Left ventricle myocardium inferior (tissue), 1 donor: ENCODE measurements at regions not wholly inside any gene's neighbourhood (a gene's known extent, or its start where the extent isn't known, plus 50 kb on each side); places are given as distances from the start of the nearest gene placed in this dataset.

Experiments
- DNase-seq: peaks from one replicate; pipeline ENCODE4 v3.0.0-alpha.2; 2020
- H3K27ac ChIP-seq: fragments of 200-600 bp; replicated peaks from 2 replicates; pipeline ENCODE4 v1.8.0; 2021
- H3K27me3 ChIP-seq: fragments of 200-600 bp; 2 replicates; pipeline ENCODE4 v1.8.0; 2021; ENCODE audit warnings: low read depth
- H3K36me3 ChIP-seq: fragments of 200-600 bp; 2 replicates; pipeline ENCODE4 v1.8.0; 2021
- H3K4me1 ChIP-seq: fragments of 200-600 bp; 2 replicates; pipeline ENCODE4 v1.8.0; 2021
- H3K4me3 ChIP-seq: fragments of 200-600 bp; 2 replicates; pipeline ENCODE4 v1.8.0; 2021; ENCODE audit warnings: mild to moderate bottlenecking, moderate library complexity
- H3K9me3 ChIP-seq: fragments of 200-600 bp; replicated peaks from 2 replicates; pipeline ENCODE4 v1.8.0; 2021
- CTCF ChIP-seq: fragments of 200-600 bp; IDR thresholded peaks from 2 replicates; pipeline ENCODE4 v1.8.0; 2021; ENCODE audit warnings: antibody characterized with exemption, mild to moderate bottlenecking, borderline replicate concordance
- intact Hi-C: fragments of 100-400 bp; cut with micrococcal nuclease; formaldehyde crosslinking; loops from one replicate; pipeline ENCODE4 v1.11.0; 2022
- donor health status: DM: no; HTN: yes; CAD: no; lungs with severe emphysema.

DNA sequence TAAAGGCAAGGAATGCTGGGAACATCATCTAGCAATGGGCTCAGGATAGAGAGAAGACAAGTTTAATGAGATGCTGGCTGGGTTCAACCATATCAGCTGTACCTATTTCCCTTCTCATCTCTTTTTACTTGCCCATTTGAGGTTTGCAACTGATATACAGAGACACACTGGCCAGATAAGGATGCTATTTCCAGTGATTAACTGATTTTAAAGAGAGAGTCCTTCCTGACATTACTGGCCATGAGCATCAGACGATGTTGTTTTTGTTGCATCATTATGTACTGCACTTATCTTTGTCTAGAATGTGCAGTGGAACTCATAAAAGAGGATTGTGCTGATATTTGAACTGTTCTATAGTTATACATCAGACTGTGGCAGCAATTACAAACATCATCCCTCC is 252.7 kb downstream of the BTBD3 start:
- Histone ChIP-seq H3K4me1 (peaks cover 23% of the 10 kb centered on the region), H3K9me3 (peaks cover 30% of the 10 kb centered on the region), H3K27me3 (no peaks in the 10 kb centered on the region), H3K27ac (no peak overlapping the region), H3K4me3 (no peak overlapping the region), H3K36me3 (no peaks in the 10 kb centered on the region)
- DNase-seq, result no peak
- TF ChIP-seq CTCF, result no peak
- intact Hi-C loops, result no loop called here

GRCh38 chr20:12171923-12172524 is 254.3 kb downstream of the BTBD3 start:
- Histone ChIP-seq H3K27ac (peak overlapping the region; percentile 45), H3K4me1 (peaks cover 27% of the 10 kb centered on the region), H3K27me3 (no peaks in the 10 kb centered on the region), H3K9me3 (peaks cover 27% of the 10 kb centered on the region), H3K4me3 (no peak overlapping the region), H3K36me3 (no peaks in the 10 kb centered on the region)
- intact Hi-C loops, result no loop called here
- no peak for DNase-seq
- TF ChIP-seq CTCF, result no peak

DNA sequence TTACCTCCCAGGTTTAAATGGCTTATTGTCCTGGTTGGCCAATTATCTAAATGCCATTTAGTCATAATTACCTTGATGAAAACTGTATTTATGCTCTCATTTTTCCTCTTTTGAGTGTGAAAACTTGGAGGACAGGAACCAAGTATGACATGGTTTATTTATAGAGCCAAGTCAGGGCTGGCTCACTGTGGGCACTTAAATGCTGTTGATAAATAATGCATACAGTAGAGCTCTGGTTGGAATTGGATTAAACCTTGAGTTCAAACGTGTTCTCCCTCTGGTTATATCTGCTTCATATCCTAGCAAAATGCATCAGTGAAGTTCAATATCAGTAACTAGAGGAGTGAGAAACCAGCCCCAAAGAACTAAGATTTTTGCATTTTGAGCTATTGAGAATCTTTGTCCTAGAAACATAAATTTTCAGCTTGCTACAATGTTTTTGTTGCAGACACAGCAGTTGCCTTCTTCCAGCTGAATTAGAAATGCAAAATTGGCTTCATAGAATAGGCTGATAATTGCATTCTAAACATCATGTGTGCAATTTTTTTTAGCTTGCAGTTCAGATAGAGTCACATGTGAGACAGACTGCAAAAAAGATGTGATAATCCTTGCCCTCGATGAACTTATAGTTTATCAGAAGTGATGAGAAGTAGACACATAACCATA is 255.8 kb downstream of the BTBD3 start:
- peak overlapping the region; percentile 45 for H3K27ac ChIP-seq
- intact Hi-C loops, result no loop called here
- no peak for TF ChIP-seq CTCF

GRCh38 chr20:12175538-12175937 is 257.8 kb downstream of the BTBD3 start:
- Histone ChIP-seq H3K27ac (no peak overlapping the region), H3K4me1 (peaks cover 36% of the 10 kb centered on the region), H3K4me3 (no peak overlapping the region), H3K9me3 (no peaks in the 10 kb centered on the region), H3K27me3 (no peaks in the 10 kb centered on the region), H3K36me3 (no peaks in the 10 kb centered on the region)
- no peak for TF ChIP-seq CTCF
- intact Hi-C loops, result no loop called here
- no peak for DNase-seq

More for the DNA sequence above, 255.8 kb downstream of the BTBD3 start:
- H3K4me3 ChIP-seq, result no peak overlapping the region
- DNase-seq, result no peak
- H3K9me3 ChIP-seq, result peaks cover 13% of the 10 kb centered on the region
- peaks cover 36% of the 10 kb centered on the region for H3K4me1 ChIP-seq
- H3K27me3 ChIP-seq, result no peaks in the 10 kb centered on the region
- H3K36me3 ChIP-seq, result no peaks in the 10 kb centered on the region

DNA sequence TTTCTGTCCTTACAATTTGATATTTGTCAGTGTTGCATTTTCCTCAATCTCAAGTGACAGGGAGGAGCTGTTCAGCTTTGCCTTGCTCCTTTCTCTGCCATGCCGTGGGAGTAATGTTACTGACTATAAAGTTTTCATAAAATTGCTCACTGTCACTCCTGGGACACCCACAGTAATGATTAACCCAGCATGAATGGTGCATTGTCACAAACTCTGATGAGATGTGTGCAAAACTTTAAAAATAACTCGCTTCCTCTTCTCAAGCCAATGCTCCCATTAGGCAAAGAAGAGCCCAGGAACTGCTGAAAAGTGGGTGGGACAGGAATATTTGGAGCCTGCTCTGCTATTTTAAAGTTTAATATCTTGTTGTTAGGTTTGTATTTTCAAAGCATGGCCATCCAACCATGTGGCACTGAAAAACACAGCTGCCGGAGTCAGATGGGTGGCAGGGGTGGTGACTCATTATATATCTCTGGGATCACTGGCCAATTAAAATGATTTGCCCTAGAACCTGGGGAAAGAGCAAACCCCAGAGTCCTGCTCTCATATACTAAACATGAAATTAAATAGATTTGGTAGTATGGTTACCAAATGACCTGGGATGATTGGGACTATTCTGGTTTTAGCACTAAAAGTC is 260.1 kb downstream of the BTBD3 start:
- H3K4me3 ChIP-seq, result no peak overlapping the region
- no peak for TF ChIP-seq CTCF
- intact Hi-C loops, result no loop called here
- peak overlapping the region; percentile 32 for H3K27ac ChIP-seq
- no peaks in the 10 kb centered on the region for H3K27me3 ChIP-seq
- H3K36me3 ChIP-seq, result no peaks in the 10 kb centered on the region
- H3K4me1 ChIP-seq, result peaks cover 26% of the 10 kb centered on the region
- DNase-seq, result no peak
- no peaks in the 10 kb centered on the region for H3K9me3 ChIP-seq
